PC-9 (cell line): ENCODE measurements at regions not wholly inside any gene's neighbourhood (a gene's known extent, or its start where the extent isn't known, plus 50 kb on each side); places are given as distances from the start of the nearest gene placed in this dataset.

Experiments used
- CTCF ChIP-seq: fragments of 200-600 bp; sonication (generic); conservative IDR thresholded peaks from 2 replicates; pipeline ENCODE4 v1.6.1; 2017; ENCODE audit warnings: mixed run types, antibody characterized with exemption, mild to moderate bottlenecking, moderate library complexity
- EZH2 ChIP-seq: fragments of 200-600 bp; sonication (generic); IDR thresholded peaks from 2 replicates; pipeline ENCODE4 v1.8.0; 2017; ENCODE audit warnings: antibody characterized with exemption, low read depth

GRCh38 chr14:42110167-42110566, 503.5 kb downstream of the LRFN5 start:
- TF ChIP-seq CTCF (peak; percentile 70), EZH2 (no peak)
